SU-DHL-6 (cell line): ENCODE measurements at regions not wholly inside any gene's neighbourhood (a gene's known extent, or its start where the extent isn't known, plus 50 kb on each side); places are given as distances from the start of the nearest gene placed in this dataset.

ENCODE experiments used
- H2AFZ ChIP-seq: fragments of 200-600 bp; sonication (generic); 2 replicates; pipeline ENCODE4 v1.6.1; 2014; ENCODE audit warnings: low read depth, mild to moderate bottlenecking, moderate library complexity, mixed read lengths, antibody characterized with exemption, low read length; ENCODE audit not compliant: severe bottlenecking
- H3F3A ChIP-seq: fragments of 200-600 bp; shearing (Covaris generic); 2 replicates; pipeline ENCODE4 v1.6.0; 2016; ENCODE audit warnings: antibody characterized with exemption, mild to moderate bottlenecking; ENCODE audit not compliant: insufficient read depth
- H3K27ac ChIP-seq: fragments of 200-600 bp; sonication (generic); 2 replicates; pipeline ENCODE4 v1.5.1; 2016; ENCODE audit warnings: low read depth, mild to moderate bottlenecking, low read length, moderate library complexity, mixed read lengths
- H3K27me3 ChIP-seq: fragments of 200-600 bp; sonication (generic), shearing (Covaris generic); 2 replicates; pipeline ENCODE4 v1.6.0; 2014; ENCODE audit warnings: mild to moderate bottlenecking, low read length
- H3K36me3 ChIP-seq: fragments of 200-600 bp; sonication (generic); 2 replicates; pipeline ENCODE4 v1.6.1; 2014; ENCODE audit warnings: mild to moderate bottlenecking, low read length, mixed read lengths
- H3K4me2 ChIP-seq: fragments of 300-600, 200-600 bp; shearing (Covaris generic), sonication (generic); 2 replicates; pipeline ENCODE4 v1.6.0; 2014; ENCODE audit warnings: low read length, low read depth, mild to moderate bottlenecking; ENCODE audit not compliant: poor library complexity, severe bottlenecking
- H3K4me3 ChIP-seq: fragments of 200-600 bp; sonication (generic); 2 replicates; pipeline ENCODE4 v1.5.1; 2014; ENCODE audit warnings: antibody characterized with exemption, low read length, mild to moderate bottlenecking, mixed read lengths; ENCODE audit not compliant: insufficient read depth, poor library complexity, severe bottlenecking
- H3K79me2 ChIP-seq: fragments of 200-600 bp; sonication (generic); 2 replicates; pipeline ENCODE4 v1.6.1; 2014; ENCODE audit warnings: mild to moderate bottlenecking, low read length, moderate library complexity; ENCODE audit not compliant: insufficient read depth
- H3K9ac ChIP-seq: fragments of 200-600 bp; sonication (generic); 2 replicates; pipeline ENCODE4 v1.7.0; 2014; ENCODE audit warnings: mild to moderate bottlenecking, low read length
- H3K9me2 ChIP-seq: fragments of 200-600 bp; sonication (generic); replicated peaks from 2 replicates; pipeline ENCODE4 v1.6.1; 2014; ENCODE audit warnings: low read length; ENCODE audit not compliant: insufficient read depth
- H3K9me3 ChIP-seq: fragments of 200-600 bp; sonication (generic); 2 replicates; pipeline ENCODE4 v1.6.1; 2014; ENCODE audit warnings: low read length, mixed read lengths; ENCODE audit not compliant: insufficient read depth
- H4K20me1 ChIP-seq: fragments of 200-600 bp; sonication (generic); 2 replicates; pipeline ENCODE4 v1.6.1; 2014; ENCODE audit warnings: low read depth, mild to moderate bottlenecking, antibody characterized with exemption, low read length, moderate library complexity, mixed read lengths
- CTCF ChIP-seq: fragments of 200-600 bp; sonication (generic); IDR thresholded peaks from one replicate; pipeline ENCODE4 v1.5.1; 2017; ENCODE audit warnings: antibody characterized with exemption, mild to moderate bottlenecking, low read length, moderate library complexity; ENCODE audit not compliant: insufficient read depth, poor library complexity, severe bottlenecking
- EZH2phosphoT487 ChIP-seq: fragments of 200-600 bp; sonication (generic), shearing (Covaris generic); conservative IDR thresholded peaks from 2 replicates; pipeline ENCODE4 v1.6.1; 2018; ENCODE audit warnings: mild to moderate bottlenecking, antibody characterized with exemption, low read length, moderate library complexity, mixed read lengths

- Histone ChIP-seq H4K20me1 (no peaks in the 10 kb centered on the region), H3K79me2 (no peaks in the 10 kb centered on the region), H3K9ac (no peak overlapping the region), H3K4me3 (no peak overlapping the region), H3K4me2 (no peak overlapping the region), H3K36me3 (no peaks in the 10 kb centered on the region), H3K9me2 (no peaks in the 10 kb centered on the region), H3K27me3 (no peaks in the 10 kb centered on the region), H3K27ac (no peak overlapping the region), H3F3A (no peaks in the 10 kb centered on the region), H3K9me3 (no peaks in the 10 kb centered on the region), H2AFZ (no peak overlapping the region)
- TF ChIP-seq EZH2phosphoT487 (no peak), CTCF (no peak)
Observed at GRCh38 chr6:22751223-22751622, 181.9 kb downstream of the HDGFL1 start.

- Histone ChIP-seq H3K9me3 (no peaks in the 10 kb centered on the region), H4K20me1 (no peaks in the 10 kb centered on the region), H2AFZ (no peak overlapping the region), H3K27me3 (no peaks in the 10 kb centered on the region), H3K36me3 (no peaks in the 10 kb centered on the region), H3K4me2 (no peak overlapping the region), H3K4me3 (no peak overlapping the region), H3K9me2 (no peaks in the 10 kb centered on the region), H3K79me2 (no peaks in the 10 kb centered on the region), H3F3A (no peaks in the 10 kb centered on the region), H3K9ac (no peak overlapping the region), H3K27ac (no peak overlapping the region)
- TF ChIP-seq EZH2phosphoT487 (no peak), CTCF (no peak)
Observed at GRCh38 chr6:22752522-22752921, 183.2 kb downstream of the HDGFL1 start.

GRCh38 chr6:22754061-22754460, 184.7 kb downstream of the HDGFL1 start:
- H3K9me3 ChIP-seq: no peaks in the 10 kb centered on the region
- H3F3A ChIP-seq: no peaks in the 10 kb centered on the region

More at GRCh38 chr6:22754061-22754460, 184.7 kb downstream of the HDGFL1 start:
- no peaks in the 10 kb centered on the region for H3K27me3 ChIP-seq
- H3K4me3 ChIP-seq: no peak overlapping the region
- no peak overlapping the region for H3K4me2 ChIP-seq
- H3K9ac ChIP-seq: no peak overlapping the region
- no peaks in the 10 kb centered on the region for H3K36me3 ChIP-seq
- no peak overlapping the region for H2AFZ ChIP-seq
- H3K27ac ChIP-seq: no peak overlapping the region
- H4K20me1 ChIP-seq: no peaks in the 10 kb centered on the region
- TF ChIP-seq EZH2phosphoT487 (no peak), CTCF (no peak)
- H3K79me2 ChIP-seq: no peaks in the 10 kb centered on the region
- H3K9me2 ChIP-seq: no peaks in the 10 kb centered on the region
